ENCODE measurements at regions not wholly inside any gene's neighbourhood (a gene's known extent, or its start where the extent isn't known, plus 50 kb on each side); places are given as distances from the start of the nearest gene placed in this dataset.
A peak's percentile ranks its signal among the peaks of the same experiment; 100 is the strongest.

DNA sequence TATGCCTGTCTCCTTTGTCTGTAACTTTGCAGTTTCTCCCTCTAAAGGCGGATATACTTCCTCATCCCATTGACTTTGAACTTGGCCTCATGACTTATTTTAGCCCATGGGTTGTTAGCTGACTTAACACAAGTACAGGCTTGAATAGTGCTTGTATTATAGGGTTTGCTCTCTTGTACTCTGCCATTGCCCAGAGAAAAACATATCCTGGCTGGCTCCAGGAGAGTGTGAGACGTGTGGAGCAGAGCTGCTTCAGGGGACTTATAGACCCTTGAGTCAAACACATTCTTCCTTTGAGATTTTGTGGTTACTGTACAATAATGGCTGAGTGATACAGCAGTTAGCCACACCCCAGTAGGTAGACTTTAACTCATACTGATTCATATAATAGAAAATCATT is 124.0 kb downstream of the RAP2B start:
- H3K4me2 ChIP-seq (ENCODE audit: low read length), result no peak overlapping the region
- no peaks in the 10 kb centered on the region for H3K79me2 ChIP-seq (ENCODE audit: insufficient read depth, low read length)
- RAD21 ChIA-PET (ENCODE audit: low non-redundant PET in 1 of 2, low total read pairs in 2 of 2, uncharacterized antibody in 2 of 2, unreplicated experiment in 2 of 2), result no interaction called here
- TF ChIP-seq POLR2AphosphoS5 (IDR thresholded peaks at IDR 0.05; ENCODE audit: low read depth, low read length), result no peak
- no peak for TF ChIP-seq FOSL1 (IDR thresholded peaks at IDR 0.05; ENCODE audit: low read depth)
- no peak for TF ChIP-seq RAD21 (IDR thresholded peaks at IDR 0.05; ENCODE audit: low read depth)
- TF ChIP-seq CEBPB (IDR thresholded peaks at IDR 0.05; ENCODE audit: low read depth), result no peak
- no peak for TF ChIP-seq EGR1 (IDR thresholded peaks at IDR 0.05; ENCODE audit: low read depth)
- TF ChIP-seq, protein P1, sequence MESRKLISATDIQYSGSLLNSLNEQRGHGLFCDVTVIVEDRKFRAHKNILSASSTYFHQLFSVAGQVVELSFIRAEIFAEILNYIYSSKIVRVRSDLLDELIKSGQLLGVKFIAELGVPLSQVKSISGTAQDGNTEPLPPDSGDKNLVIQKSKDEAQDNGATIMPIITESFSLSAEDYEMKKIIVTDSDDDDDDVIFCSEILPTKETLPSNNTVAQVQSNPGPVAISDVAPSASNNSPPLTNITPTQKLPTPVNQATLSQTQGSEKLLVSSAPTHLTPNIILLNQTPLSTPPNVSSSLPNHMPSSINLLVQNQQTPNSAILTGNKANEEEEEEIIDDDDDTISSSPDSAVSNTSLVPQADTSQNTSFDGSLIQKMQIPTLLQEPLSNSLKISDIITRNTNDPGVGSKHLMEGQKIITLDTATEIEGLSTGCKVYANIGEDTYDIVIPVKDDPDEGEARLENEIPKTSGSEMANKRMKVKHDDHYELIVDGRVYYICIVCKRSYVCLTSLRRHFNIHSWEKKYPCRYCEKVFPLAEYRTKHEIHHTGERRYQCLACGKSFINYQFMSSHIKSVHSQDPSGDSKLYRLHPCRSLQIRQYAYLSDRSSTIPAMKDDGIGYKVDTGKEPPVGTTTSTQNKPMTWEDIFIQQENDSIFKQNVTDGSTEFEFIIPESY (IDR thresholded peaks at IDR 0.05; ENCODE audit: extremely low read depth, insufficient replicate concordance, low read length), result no peak
- no peak for TF ChIP-seq SIN3A (IDR thresholded peaks at IDR 0.05; ENCODE audit: low read depth)
- TF ChIP-seq SRF (IDR thresholded peaks at IDR 0.05; ENCODE audit: low read depth), result no peak
- no peak for TF ChIP-seq EZH2 (IDR thresholded peaks at IDR 0.05)
- TF ChIP-seq, protein P2, sequence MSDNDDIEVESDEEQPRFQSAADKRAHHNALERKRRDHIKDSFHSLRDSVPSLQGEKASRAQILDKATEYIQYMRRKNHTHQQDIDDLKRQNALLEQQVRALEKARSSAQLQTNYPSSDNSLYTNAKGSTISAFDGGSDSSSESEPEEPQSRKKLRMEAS (IDR thresholded peaks at IDR 0.05), result no peak
- TF ChIP-seq ZNF274 (IDR thresholded peaks at IDR 0.05; ENCODE audit: low read depth, low read length), result no peak
- TF ChIP-seq POLR2A (IDR thresholded peaks at IDR 0.05; ENCODE audit: borderline replicate concordance, extremely low read depth, insufficient read depth, insufficient read length), result no peak
- TF ChIP-seq, protein P3, sequence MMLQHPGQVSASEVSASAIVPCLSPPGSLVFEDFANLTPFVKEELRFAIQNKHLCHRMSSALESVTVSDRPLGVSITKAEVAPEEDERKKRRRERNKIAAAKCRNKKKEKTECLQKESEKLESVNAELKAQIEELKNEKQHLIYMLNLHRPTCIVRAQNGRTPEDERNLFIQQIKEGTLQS (IDR thresholded peaks at IDR 0.05), result no peak
- TF ChIP-seq ELF1 (IDR thresholded peaks at IDR 0.05; ENCODE audit: borderline replicate concordance, low read depth), result no peak
- TF ChIP-seq EZH2phosphoT487 (IDR thresholded peaks at IDR 0.05; ENCODE audit: borderline replicate concordance), result no peak
- TF ChIP-seq JUND (IDR thresholded peaks at IDR 0.05), result no peak
- TF ChIP-seq SP1 (IDR thresholded peaks at IDR 0.05; ENCODE audit: low read depth), result no peak
- CTCF ChIA-PET, result no interaction called here
- H3K9me2 ChIP-seq (ENCODE audit: insufficient read depth), result no peaks in the 10 kb centered on the region
- H4K20me1 ChIP-seq (ENCODE audit: insufficient read depth), result no peaks in the 10 kb centered on the region
- no peak overlapping the region for H3K4me3 ChIP-seq (replicated peaks in 1 of 2; ENCODE audit: low read depth in 1 of 2, low read length in 2 of 2)
- H3K9me3 ChIP-seq (ENCODE audit: control insufficient read depth in 1 of 2, insufficient read depth in 1 of 2, low read depth in 1 of 2, low read length in 2 of 2), result no peaks in the 10 kb centered on the region
- no peaks in the 10 kb centered on the region for H3K27me3 ChIP-seq (ENCODE audit: insufficient read depth, low read length)
- DNase-seq (ENCODE audit: low read depth, low spot score) (no peak), ATAC-seq (no peak)
- H3K4me1 ChIP-seq (ENCODE audit: control insufficient read depth in 1 of 2, insufficient read depth in 2 of 2, low read length in 2 of 2), result peaks cover 9 to 35% of the 10 kb centered on the region in 2 experiments; a peak in 3 of 4 replicates
- POLR2A ChIA-PET, result no interaction called here
- BruUV-seq (replicated peaks), result no TSS peak
- no peaks in the 10 kb centered on the region for H3K36me3 ChIP-seq (ENCODE audit: control insufficient read depth in 1 of 2, insufficient read depth in 2 of 2, low read length in 2 of 2)
- H2AFZ ChIP-seq (ENCODE audit: low read depth, low read length, poor library complexity, severe bottlenecking), result peak overlapping the region; percentile 52
- H3K9ac ChIP-seq (ENCODE audit: low read length), result no peak overlapping the region
- intact Hi-C loops (cut with micrococcal nuclease), result no loop called here
- H3K27ac ChIP-seq (ENCODE audit: low read depth, low read length), result no peak overlapping the region

All from HCT116 (cell line).